Osteoblast (primary cell): ENCODE measurements at regions not wholly inside any gene's neighbourhood (a gene's known extent, or its start where the extent isn't known, plus 50 kb on each side); places are given as distances from the start of the nearest gene placed in this dataset.
"Not testable (repeated sequence)": the region's sequence is repeated elsewhere in the genome, so short reads cannot be mapped to it uniquely, and the experiment has no call there.

ENCODE experiments used
- DNase-seq: peaks from one replicate; pipeline ENCODE4 v3.0.0; 2011; ENCODE audit warnings: low spot score, mixed read lengths; ENCODE audit not compliant: insufficient read length; ENCODE audit errors: missing footprints
- H2AFZ ChIP-seq: 2 replicates; pipeline ENCODE4 v1.6.0; 2011; ENCODE audit warnings: mild to moderate bottlenecking, low read length
- H3K27ac ChIP-seq: 2 replicates; pipeline ENCODE4 v1.5.1; 2011; ENCODE audit warnings: mild to moderate bottlenecking, low read depth, low read length, moderate library complexity
- H3K27me3 ChIP-seq: 2 replicates; pipeline ENCODE4 v1.6.0; 2012; ENCODE audit warnings: mild to moderate bottlenecking, control low read depth, inconsistent platforms, low read length, moderate library complexity; ENCODE audit not compliant: insufficient read depth
- H3K36me3 ChIP-seq: 2 replicates; pipeline ENCODE4 v1.5.1; 2011; ENCODE audit warnings: mild to moderate bottlenecking, low read length, control low read depth, moderate library complexity; ENCODE audit not compliant: insufficient read depth
- H3K4me1 ChIP-seq: 2 replicates; pipeline ENCODE4 v1.5.1; 2011; ENCODE audit warnings: mild to moderate bottlenecking, low read length, control low read depth, moderate library complexity; ENCODE audit not compliant: insufficient read depth
- H3K4me2 ChIP-seq: 2 replicates; pipeline ENCODE4 v1.6.0; 2011; ENCODE audit warnings: mild to moderate bottlenecking, low read length; ENCODE audit not compliant: insufficient read depth
- H3K4me3 ChIP-seq: fragments of 200-600 bp; sonication (generic); 3 replicates; pipeline ENCODE4 v1.5.1; 2012; ENCODE audit warnings: mild to moderate bottlenecking, low read length, inconsistent platforms; ENCODE audit not compliant: insufficient read depth
- H3K79me2 ChIP-seq: 2 replicates; pipeline ENCODE4 v1.6.0; 2012; ENCODE audit warnings: mild to moderate bottlenecking, low read length, control low read depth, inconsistent platforms; ENCODE audit not compliant: insufficient read depth
- H3K9me3 ChIP-seq: 2 replicates; pipeline ENCODE4 v1.5.1; 2011; ENCODE audit warnings: low read depth, low read length, control low read depth
- H4K20me1 ChIP-seq: 2 replicates; pipeline ENCODE4 v1.6.0; 2012; ENCODE audit warnings: mild to moderate bottlenecking, low read length, control low read depth; ENCODE audit not compliant: insufficient read depth
- TF ChIP-seq, protein P1 (sequence below): IDR thresholded peaks from 2 replicates; pipeline ENCODE4 v1.5.1; 2011; ENCODE audit warnings: mild to moderate bottlenecking, low read depth, low read length, moderate library complexity; ENCODE audit errors: extremely low read depth

DNA sequence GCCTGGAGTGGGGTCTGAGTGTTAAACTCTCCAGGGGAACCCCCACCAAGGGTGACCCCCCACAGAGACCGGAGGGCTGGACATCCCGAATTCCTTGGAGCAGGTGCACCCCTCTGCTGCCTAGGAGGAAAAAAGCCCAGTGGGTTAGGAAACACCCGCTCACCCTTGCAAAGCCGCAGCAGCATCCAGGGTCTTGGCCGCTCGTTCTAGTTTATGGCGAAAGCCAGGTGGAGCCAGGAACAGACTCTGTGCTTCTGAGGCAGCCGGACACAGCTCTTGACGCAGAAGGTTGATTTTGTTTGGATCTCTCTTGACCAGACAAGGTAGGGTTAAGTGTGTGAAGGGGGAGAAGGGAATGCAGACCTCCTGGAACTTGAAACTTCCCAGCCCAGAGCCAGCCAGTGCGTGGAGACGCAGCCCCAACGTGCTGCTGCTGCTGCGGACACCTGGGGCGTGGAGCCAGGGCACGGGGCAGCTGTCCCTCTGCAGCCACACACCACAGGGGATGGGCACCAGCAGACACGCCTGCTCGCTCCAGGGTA is 154.5 kb downstream of the LAT start:
- no peaks in the 10 kb centered on the region for H3K79me2 ChIP-seq
- TF ChIP-seq, protein P1, sequence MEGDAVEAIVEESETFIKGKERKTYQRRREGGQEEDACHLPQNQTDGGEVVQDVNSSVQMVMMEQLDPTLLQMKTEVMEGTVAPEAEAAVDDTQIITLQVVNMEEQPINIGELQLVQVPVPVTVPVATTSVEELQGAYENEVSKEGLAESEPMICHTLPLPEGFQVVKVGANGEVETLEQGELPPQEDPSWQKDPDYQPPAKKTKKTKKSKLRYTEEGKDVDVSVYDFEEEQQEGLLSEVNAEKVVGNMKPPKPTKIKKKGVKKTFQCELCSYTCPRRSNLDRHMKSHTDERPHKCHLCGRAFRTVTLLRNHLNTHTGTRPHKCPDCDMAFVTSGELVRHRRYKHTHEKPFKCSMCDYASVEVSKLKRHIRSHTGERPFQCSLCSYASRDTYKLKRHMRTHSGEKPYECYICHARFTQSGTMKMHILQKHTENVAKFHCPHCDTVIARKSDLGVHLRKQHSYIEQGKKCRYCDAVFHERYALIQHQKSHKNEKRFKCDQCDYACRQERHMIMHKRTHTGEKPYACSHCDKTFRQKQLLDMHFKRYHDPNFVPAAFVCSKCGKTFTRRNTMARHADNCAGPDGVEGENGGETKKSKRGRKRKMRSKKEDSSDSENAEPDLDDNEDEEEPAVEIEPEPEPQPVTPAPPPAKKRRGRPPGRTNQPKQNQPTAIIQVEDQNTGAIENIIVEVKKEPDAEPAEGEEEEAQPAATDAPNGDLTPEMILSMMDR: no peak
- H3K4me3 ChIP-seq: no peak overlapping the region
- H3K27me3 ChIP-seq: peaks cover 4% of the 10 kb centered on the region
- H4K20me1 ChIP-seq: no peaks in the 10 kb centered on the region
- H3K27ac ChIP-seq: no peak overlapping the region
- H3K9me3 ChIP-seq: no peaks in the 10 kb centered on the region
- no peaks in the 10 kb centered on the region for H3K36me3 ChIP-seq
- no peak overlapping the region for H3K4me2 ChIP-seq
- DNase-seq: no peak
- H2AFZ ChIP-seq: no peak overlapping the region
- no peaks in the 10 kb centered on the region for H3K4me1 ChIP-seq

DNA sequence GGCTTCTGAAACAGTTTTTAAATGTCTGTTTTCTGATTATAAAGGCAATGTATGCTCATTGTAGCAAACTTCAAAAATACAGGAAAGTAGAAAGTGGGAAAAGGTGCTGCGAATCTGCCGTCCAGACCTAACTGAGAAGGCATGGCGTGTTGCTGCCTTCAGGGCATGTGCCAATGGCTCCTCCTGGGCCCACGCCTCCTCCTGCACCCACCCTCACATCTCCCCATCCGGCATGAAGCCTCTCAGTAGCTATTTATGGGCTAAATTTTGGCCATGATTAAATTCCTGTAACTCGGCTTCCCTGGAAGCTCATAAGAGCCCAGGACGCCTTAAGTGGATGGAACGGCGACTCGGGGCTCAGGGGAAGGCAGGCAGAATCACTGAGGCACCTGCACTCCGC is 153.8 kb downstream of the LAT start:
- not testable (repeated sequence) for H3K79me2 ChIP-seq, DNase-seq

DNA sequence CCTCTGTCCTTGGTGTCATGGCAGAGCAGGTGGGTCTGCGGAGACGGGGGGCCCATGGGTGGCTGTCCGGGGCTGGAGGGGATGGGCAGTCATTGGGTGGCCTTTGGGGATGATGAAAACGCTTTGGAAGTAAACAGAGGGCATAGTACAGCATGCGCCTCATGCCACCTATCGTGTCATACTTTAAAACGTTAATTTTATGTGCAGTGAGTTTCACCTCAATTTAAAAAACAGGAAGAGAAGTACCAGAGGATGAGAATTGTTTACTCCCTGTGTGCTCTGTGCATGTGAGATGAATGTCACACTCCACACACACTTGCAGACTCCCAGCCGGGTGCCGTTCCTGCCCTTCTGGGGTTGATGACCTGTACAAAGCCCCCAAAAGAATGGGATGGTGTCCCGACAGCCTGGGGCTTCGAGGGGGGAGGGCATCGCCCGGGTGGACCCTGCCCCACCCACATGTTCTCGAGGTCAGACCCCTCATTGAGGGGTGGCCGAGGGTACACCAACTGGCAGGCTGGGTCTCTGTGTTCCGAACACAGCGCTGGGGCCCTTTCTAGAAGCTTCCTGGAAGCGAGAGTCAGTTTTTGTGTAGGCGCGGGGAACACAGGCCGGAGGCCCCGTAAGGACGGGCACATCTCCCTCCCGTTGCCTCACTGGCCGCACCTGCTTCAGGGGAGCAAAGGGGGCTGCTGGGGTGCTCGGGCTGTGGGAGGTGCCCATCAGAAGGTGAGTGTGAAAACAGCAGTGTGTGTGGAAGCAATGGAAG is 153.2 kb downstream of the LAT start:
- not testable (repeated sequence) for H4K20me1 ChIP-seq, H3K27ac ChIP-seq, H3K4me1 ChIP-seq, H3K4me3 ChIP-seq, H3K79me2 ChIP-seq, H3K36me3 ChIP-seq, H2AFZ ChIP-seq, H3K9me3 ChIP-seq, H3K4me2 ChIP-seq, DNase-seq, H3K27me3 ChIP-seq

More for the DNA sequence above, 153.8 kb downstream of the LAT start:
- not testable (repeated sequence) for H3K36me3 ChIP-seq, H3K27ac ChIP-seq, H3K4me2 ChIP-seq, H3K4me1 ChIP-seq, H3K4me3 ChIP-seq, H3K9me3 ChIP-seq, H3K27me3 ChIP-seq, H2AFZ ChIP-seq, H4K20me1 ChIP-seq

DNA sequence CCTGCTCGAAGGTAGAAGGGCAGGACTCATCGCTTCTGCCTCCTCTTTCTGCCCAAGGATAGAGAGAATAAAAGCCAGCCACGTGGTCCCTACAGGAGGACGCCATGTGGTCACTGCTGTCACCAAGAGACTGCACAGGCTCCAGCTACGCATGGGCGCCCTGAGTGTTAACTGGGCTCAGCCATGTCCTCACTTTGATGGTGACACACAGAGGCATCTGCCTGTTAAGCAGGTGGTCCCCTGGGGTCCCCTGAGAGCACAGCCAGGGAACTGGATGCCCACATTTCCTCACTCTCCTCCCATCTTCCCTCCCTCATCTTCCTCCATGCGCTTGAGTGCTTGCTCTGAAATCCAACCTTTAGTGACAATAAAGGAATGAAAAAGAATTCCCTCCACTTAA is 152.6 kb downstream of the LAT start:
- not testable (repeated sequence) for H3K9me3 ChIP-seq, H2AFZ ChIP-seq, DNase-seq, H3K4me1 ChIP-seq, H4K20me1 ChIP-seq, H3K27ac ChIP-seq, H3K4me3 ChIP-seq, H3K4me2 ChIP-seq, H3K79me2 ChIP-seq, H3K36me3 ChIP-seq, H3K27me3 ChIP-seq

DNA sequence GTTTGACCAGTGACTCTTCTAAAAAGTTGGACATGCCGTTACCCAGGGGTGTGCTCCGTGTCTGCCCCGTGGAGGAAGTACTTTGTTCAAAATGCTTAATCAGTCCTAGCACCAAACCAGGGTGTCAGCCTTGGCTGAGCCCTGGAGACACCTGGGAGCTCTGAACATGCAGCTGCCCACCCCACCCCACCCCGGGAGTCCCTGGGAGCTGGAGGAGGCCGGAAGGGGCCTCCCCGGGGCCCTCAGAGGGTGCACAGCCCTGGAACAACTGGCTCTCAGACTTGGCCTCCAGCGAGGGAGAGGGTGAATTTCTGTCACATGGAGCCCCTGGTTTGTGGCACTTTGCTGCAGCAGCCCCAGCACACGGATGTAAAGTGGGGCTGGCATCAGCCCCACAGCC is 152.1 kb downstream of the LAT start:
- not testable (repeated sequence) for H2AFZ ChIP-seq, H3K36me3 ChIP-seq, H4K20me1 ChIP-seq, H3K9me3 ChIP-seq, H3K4me3 ChIP-seq, H3K4me2 ChIP-seq, H3K79me2 ChIP-seq, H3K27ac ChIP-seq, H3K27me3 ChIP-seq, DNase-seq, H3K4me1 ChIP-seq

DNA sequence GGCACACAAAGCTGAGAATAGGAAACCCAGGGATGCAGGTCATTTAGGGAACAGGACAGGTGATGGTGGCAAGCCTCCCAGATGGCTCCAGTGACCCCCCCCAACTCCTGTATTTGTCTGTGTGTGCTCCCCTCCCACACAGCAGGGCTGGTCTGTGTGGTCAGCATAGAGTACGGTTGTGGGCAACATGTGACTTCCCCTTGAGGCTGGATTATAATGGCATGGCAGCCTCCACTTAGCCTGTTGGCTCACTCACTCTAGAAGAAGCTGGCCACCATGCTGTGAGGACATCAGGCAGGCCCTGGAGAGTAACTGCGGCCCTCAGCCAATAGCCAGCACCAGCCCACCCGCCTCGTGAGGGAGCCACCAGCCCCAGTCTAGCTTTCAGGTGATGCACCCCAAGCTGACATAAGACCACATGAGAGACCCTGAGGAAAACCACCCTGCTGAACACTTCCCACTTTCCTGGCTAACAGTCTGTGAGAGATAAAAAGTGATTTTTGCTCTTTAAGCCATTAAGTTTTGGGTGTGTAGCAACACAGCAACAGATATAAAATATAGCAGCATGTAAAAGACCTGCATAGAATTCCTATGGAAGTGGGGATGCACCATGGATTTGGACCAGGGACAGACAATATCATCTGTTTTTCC is 151.3 kb downstream of the LAT start:
- H3K27me3 ChIP-seq, H3K27ac ChIP-seq: not testable (repeated sequence)

DNA sequence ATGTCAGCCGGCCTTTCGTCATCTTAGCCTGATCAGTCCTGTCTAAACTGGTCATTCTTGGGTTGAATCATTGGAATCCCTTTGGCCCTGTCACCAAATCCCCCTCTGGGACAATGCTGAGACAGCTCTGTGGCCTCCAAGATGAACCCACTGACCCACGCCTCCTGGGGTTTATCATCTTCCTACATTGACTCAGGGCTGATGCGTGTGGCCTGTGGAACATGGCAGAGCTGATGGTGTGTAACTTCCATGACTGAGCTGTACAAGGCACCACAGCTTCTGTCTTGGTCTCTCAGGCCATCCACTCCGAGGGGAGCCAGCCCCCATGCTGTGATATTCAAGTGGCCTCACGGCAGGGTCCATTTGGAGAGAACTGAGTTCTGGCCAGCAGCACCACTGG is 150.2 kb downstream of the LAT start:
- not testable (repeated sequence) for H4K20me1 ChIP-seq, H3K27ac ChIP-seq, H3K4me3 ChIP-seq, H3K4me1 ChIP-seq, H3K4me2 ChIP-seq, H3K79me2 ChIP-seq, H2AFZ ChIP-seq, H3K27me3 ChIP-seq, H3K9me3 ChIP-seq, H3K36me3 ChIP-seq, DNase-seq

More for the DNA sequence above, 151.3 kb downstream of the LAT start:
- not testable (repeated sequence) for H3K4me1 ChIP-seq, H3K4me3 ChIP-seq, H3K9me3 ChIP-seq, DNase-seq, H4K20me1 ChIP-seq, H2AFZ ChIP-seq, H3K4me2 ChIP-seq, H3K79me2 ChIP-seq, H3K36me3 ChIP-seq

DNA sequence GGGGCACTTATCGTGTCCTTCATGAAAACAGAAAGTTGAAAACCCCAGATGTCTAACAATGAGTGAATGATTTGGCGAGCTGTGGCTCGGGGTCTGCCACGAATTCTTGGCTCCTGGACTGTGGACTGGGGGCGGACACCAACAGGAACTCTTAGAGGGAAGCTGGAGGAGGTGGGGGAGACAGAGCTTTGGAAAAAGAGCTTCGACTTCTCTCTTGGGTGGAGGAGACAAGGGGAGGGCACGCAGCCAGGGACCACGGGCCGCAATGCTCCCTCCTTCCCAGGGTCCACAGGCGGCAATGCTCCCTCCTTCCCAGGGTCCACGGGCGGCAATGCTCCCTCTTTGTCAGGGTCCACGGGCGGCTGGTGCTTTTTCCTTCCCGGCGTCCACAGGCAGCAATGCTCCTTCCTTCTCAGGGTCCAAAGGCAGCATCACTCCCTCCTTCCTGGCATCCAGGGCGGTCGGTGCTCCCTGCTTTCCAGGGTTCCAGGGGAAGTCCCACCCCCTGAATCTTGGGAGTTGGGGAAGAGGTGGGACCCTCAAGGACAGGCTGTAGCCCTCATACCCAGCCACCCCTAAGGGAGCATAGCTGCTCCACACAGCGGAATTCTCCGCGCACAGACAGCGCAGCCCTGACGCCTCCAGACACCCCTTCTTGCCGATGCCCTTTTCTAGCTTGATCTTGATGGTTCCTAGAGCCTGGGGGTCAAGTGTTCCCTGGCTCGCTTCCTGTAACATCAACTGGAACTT is 149.0 kb downstream of the LAT start:
- not testable (repeated sequence) for H3K4me1 ChIP-seq, H3K4me2 ChIP-seq

More for the DNA sequence above, 149.0 kb downstream of the LAT start:
- H4K20me1 ChIP-seq, H3K9me3 ChIP-seq, H3K27me3 ChIP-seq, H3K79me2 ChIP-seq, H2AFZ ChIP-seq, H3K4me3 ChIP-seq, H3K36me3 ChIP-seq, DNase-seq, H3K27ac ChIP-seq: not testable (repeated sequence)
